Activated CD4-positive, alpha-beta memory T cell treated with anti-CD3 and anti-CD28 coated beads, Interleukin-2, amount 10 ng/mL, durations not matched to agents 7 days and 5 days (primary cell): ENCODE measurements at regions not wholly inside any gene's neighbourhood (a gene's known extent, or its start where the extent isn't known, plus 50 kb on each side); places are given as distances from the start of the nearest gene placed in this dataset.
"Not testable (repeated sequence)": the region's sequence is repeated elsewhere in the genome, so short reads cannot be mapped to it uniquely, and the experiment has no call there.

Experiments used
- CTCF ChIA-PET: fragments of 350-600 bp; sonication (Branson Sonifier 250); formaldehyde crosslinking; loops from one replicate; lab custom pipeline; 2021; ENCODE audit warnings: antibody characterized with exemption, inconsistent platforms; lab: Charles Lee
- POLR2A ChIA-PET: fragments of 350-600 bp; sonication (Branson Sonifier 250); formaldehyde crosslinking; loops from one replicate; lab custom pipeline; 2021; ENCODE audit warnings: antibody characterized with exemption; lab: Charles Lee
- DNase-seq: peaks from one replicate; pipeline ENCODE4 v3.0.0-alpha.2; 2020
- H3K27ac Mint-ChIP-seq: one replicate; pipeline ENCODE4 v1.8.0; 2021; ENCODE audit warnings: mild to moderate bottlenecking, mixed read lengths
- H3K27me3 Mint-ChIP-seq: one replicate; pipeline ENCODE4 v1.8.0; 2021; ENCODE audit warnings: mixed read lengths
- H3K36me3 Mint-ChIP-seq: one replicate; pipeline ENCODE4 v1.8.0; 2021; ENCODE audit warnings: low read depth, mixed read lengths
- H3K4me1 Mint-ChIP-seq: one replicate; pipeline ENCODE4 v1.8.0; 2021; ENCODE audit warnings: mixed read lengths
- H3K4me3 Mint-ChIP-seq: one replicate; pipeline ENCODE4 v1.8.0; 2021; ENCODE audit warnings: mild to moderate bottlenecking, mixed read lengths
- H3K9me3 Mint-ChIP-seq: one replicate; pipeline ENCODE4 v1.8.0; 2021; ENCODE audit warnings: mixed read lengths

GRCh38 chr13:76685938-76686337, 200.3 kb downstream of the KCTD12 start:
- Mint-ChIP-seq H3K9me3 (no peaks in the 10 kb centered on the region), H3K27me3 (peaks cover 3% of the 10 kb centered on the region), H3K36me3 (no peaks in the 10 kb centered on the region), H3K4me3 (no peak overlapping the region), H3K4me1 (no peaks in the 10 kb centered on the region), H3K27ac (no peak overlapping the region)
- ChIA-PET POLR2A (no interaction called here), CTCF (interaction anchor here (0.7 kb wide), 1 partner anchor 21 kb away, joined by 3 read pairs; no protein-coding TSS in a partner anchor)
- no peak for DNase-seq

GRCh38 chr13:76684336-76684735, 201.9 kb downstream of the KCTD12 start:
- Mint-ChIP-seq H3K27ac (no peak overlapping the region), H3K4me1 (no peaks in the 10 kb centered on the region), H3K27me3 (peaks cover 3% of the 10 kb centered on the region), H3K36me3 (no peaks in the 10 kb centered on the region), H3K9me3 (no peaks in the 10 kb centered on the region), H3K4me3 (no peak overlapping the region)
- ChIA-PET CTCF (no interaction called here), POLR2A (no interaction called here)
- no peak for DNase-seq

- no peaks in the 10 kb centered on the region for H3K9me3 Mint-ChIP-seq
- no peaks in the 10 kb centered on the region for H3K4me1 Mint-ChIP-seq
- no peaks in the 10 kb centered on the region for H3K36me3 Mint-ChIP-seq
- no peak overlapping the region for H3K27ac Mint-ChIP-seq
- CTCF ChIA-PET: no interaction called here
- H3K27me3 Mint-ChIP-seq: peaks cover 3% of the 10 kb centered on the region
- no peak overlapping the region for H3K4me3 Mint-ChIP-seq
- DNase-seq: no peak
- POLR2A ChIA-PET: no interaction called here
Observed at GRCh38 chr13:76683854-76684253, 202.4 kb downstream of the KCTD12 start.

- Mint-ChIP-seq H3K4me3 (no peak overlapping the region), H3K27me3 (peaks cover 3% of the 10 kb centered on the region), H3K9me3 (no peaks in the 10 kb centered on the region), H3K4me1 (no peaks in the 10 kb centered on the region), H3K36me3 (no peaks in the 10 kb centered on the region), H3K27ac (no peak overlapping the region)
- no peak for DNase-seq
- POLR2A ChIA-PET: no interaction called here
- CTCF ChIA-PET: no interaction called here
Observed at GRCh38 chr13:76683168-76683567, 203.0 kb downstream of the KCTD12 start.

- H3K9me3 Mint-ChIP-seq: no peaks in the 10 kb centered on the region
- H3K4me1 Mint-ChIP-seq: no peaks in the 10 kb centered on the region
- no peaks in the 10 kb centered on the region for H3K36me3 Mint-ChIP-seq
Observed at GRCh38 chr13:76680112-76680511, 206.1 kb downstream of the KCTD12 start.

GRCh38 chr13:76677043-76677442, 209.2 kb downstream of the KCTD12 start:
- H3K27me3 Mint-ChIP-seq: peaks cover 7% of the 10 kb centered on the region
- no peak overlapping the region for H3K4me3 Mint-ChIP-seq
- no peaks in the 10 kb centered on the region for H3K9me3 Mint-ChIP-seq
- DNase-seq: no peak
- ChIA-PET CTCF (no interaction called here), POLR2A (no interaction called here)
- H3K36me3 Mint-ChIP-seq: no peaks in the 10 kb centered on the region
- no peak overlapping the region for H3K27ac Mint-ChIP-seq
- H3K4me1 Mint-ChIP-seq: no peaks in the 10 kb centered on the region

More at GRCh38 chr13:76680112-76680511, 206.1 kb downstream of the KCTD12 start:
- Mint-ChIP-seq H3K27me3 (peaks cover 3% of the 10 kb centered on the region), H3K27ac (no peak overlapping the region), H3K4me3 (no peak overlapping the region)
- no peak for DNase-seq
- ChIA-PET POLR2A (interaction anchor here (0.6 kb wide), 1 partner anchor 506 kb away, joined by 3 read pairs; no protein-coding TSS in a partner anchor), CTCF (no interaction called here)

GRCh38 chr13:76672420-76672819, 213.8 kb downstream of the KCTD12 start:
- ChIA-PET POLR2A (no interaction called here), CTCF (no interaction called here)
- no peaks in the 10 kb centered on the region for H3K36me3 Mint-ChIP-seq
- no peaks in the 10 kb centered on the region for H3K4me1 Mint-ChIP-seq
- H3K4me3 Mint-ChIP-seq: no peak overlapping the region
- H3K9me3 Mint-ChIP-seq: no peaks in the 10 kb centered on the region
- no peak for DNase-seq
- H3K27ac Mint-ChIP-seq: no peak overlapping the region
- peaks cover 4% of the 10 kb centered on the region for H3K27me3 Mint-ChIP-seq

GRCh38 chr13:76668716-76669115, 217.5 kb downstream of the KCTD12 start:
- Mint-ChIP-seq H3K36me3 (no peaks in the 10 kb centered on the region), H3K4me1 (no peaks in the 10 kb centered on the region), H3K4me3 (no peak overlapping the region), H3K27ac (no peak overlapping the region), H3K9me3 (no peaks in the 10 kb centered on the region), H3K27me3 (peaks cover 4% of the 10 kb centered on the region)
- POLR2A ChIA-PET: no interaction called here
- DNase-seq: no peak
- CTCF ChIA-PET: interaction anchor here (1.5 kb wide), 1 partner anchor 10 kb away, joined by 4 read pairs; no protein-coding TSS in a partner anchor

- Mint-ChIP-seq H3K4me1 (no peaks in the 10 kb centered on the region), H3K27ac (no peak overlapping the region), H3K9me3 (no peaks in the 10 kb centered on the region), H3K36me3 (no peaks in the 10 kb centered on the region), H3K27me3 (peaks cover 5% of the 10 kb centered on the region), H3K4me3 (no peak overlapping the region)
- DNase-seq: no peak
- ChIA-PET POLR2A (no interaction called here), CTCF (interaction anchor here (1.5 kb wide), 1 partner anchor 10 kb away, joined by 4 read pairs; no protein-coding TSS in a partner anchor)
Observed at GRCh38 chr13:76668141-76668540, 218.1 kb downstream of the KCTD12 start.

- Mint-ChIP-seq H3K36me3 (no peaks in the 10 kb centered on the region), H3K4me3 (no peak overlapping the region), H3K9me3 (no peaks in the 10 kb centered on the region), H3K27ac (no peak overlapping the region), H3K27me3 (peaks cover 5% of the 10 kb centered on the region), H3K4me1 (no peaks in the 10 kb centered on the region)
- CTCF ChIA-PET: interaction anchor here (1.5 kb wide), 1 partner anchor 11 kb away, joined by 4 read pairs; no protein-coding TSS in a partner anchor
- POLR2A ChIA-PET: no interaction called here
- DNase-seq: no peak
Observed at GRCh38 chr13:76667551-76667950, 218.7 kb downstream of the KCTD12 start.

- H3K4me1 Mint-ChIP-seq: no peaks in the 10 kb centered on the region
- no peaks in the 10 kb centered on the region for H3K36me3 Mint-ChIP-seq
- ChIA-PET CTCF (interaction anchor here (1.3 kb wide), 1 partner anchor 18 kb away, joined by 3 read pairs; no protein-coding TSS in a partner anchor), POLR2A (no interaction called here)
- no peaks in the 10 kb centered on the region for H3K9me3 Mint-ChIP-seq
- no peak overlapping the region for H3K27ac Mint-ChIP-seq
- H3K27me3 Mint-ChIP-seq: peaks cover 5% of the 10 kb centered on the region
- no peak overlapping the region for H3K4me3 Mint-ChIP-seq
- DNase-seq: no peak
Observed at GRCh38 chr13:76663592-76664335, 222.4 kb downstream of the KCTD12 start.

- H3K27me3 Mint-ChIP-seq, H3K36me3 Mint-ChIP-seq, DNase-seq, H3K27ac Mint-ChIP-seq, H3K4me1 Mint-ChIP-seq, POLR2A ChIA-PET, H3K9me3 Mint-ChIP-seq, H3K4me3 Mint-ChIP-seq, CTCF ChIA-PET: not testable (repeated sequence)
Observed at GRCh38 chr13:76659074-76659473, 227.1 kb downstream of the KCTD12 start.

- ChIA-PET POLR2A (no interaction called here), CTCF (no interaction called here)
- H3K4me3 Mint-ChIP-seq: no peak overlapping the region
- no peaks in the 10 kb centered on the region for H3K4me1 Mint-ChIP-seq
- no peak overlapping the region for H3K27ac Mint-ChIP-seq
- H3K9me3 Mint-ChIP-seq: no peaks in the 10 kb centered on the region
- DNase-seq: no peak
- H3K36me3 Mint-ChIP-seq: no peaks in the 10 kb centered on the region
- no peaks in the 10 kb centered on the region for H3K27me3 Mint-ChIP-seq
Observed at GRCh38 chr13:76656500-76656899, 229.7 kb downstream of the KCTD12 start.

- ChIA-PET CTCF (no interaction called here), POLR2A (no interaction called here)
- Mint-ChIP-seq H3K36me3 (no peaks in the 10 kb centered on the region), H3K27me3 (no peaks in the 10 kb centered on the region), H3K4me1 (no peaks in the 10 kb centered on the region), H3K4me3 (no peak overlapping the region), H3K27ac (no peak overlapping the region), H3K9me3 (no peaks in the 10 kb centered on the region)
- DNase-seq: no peak
Observed at GRCh38 chr13:76656056-76656455, 230.1 kb downstream of the KCTD12 start.
